ENCODE measurements at regions not wholly inside any gene's neighbourhood (a gene's known extent, or its start where the extent isn't known, plus 50 kb on each side); places are given as distances from the start of the nearest gene placed in this dataset.

- Histone ChIP-seq H3K4me1 (ENCODE audit: control insufficient read depth, insufficient read depth, low read length) (no peaks in the 10 kb centered on the region), H3K27ac (ENCODE audit: extremely low read depth, low read depth, low read length) (no peak overlapping the region), H3K36me3 (ENCODE audit: control insufficient read depth in 2 of 2, insufficient read depth in 1 of 2, low read length in 2 of 2) (no peaks in the 10 kb centered on the region), H3K4me3 (ENCODE audit: low read depth, low read length) (no peak overlapping the region), H3K9me3 (ENCODE audit: control insufficient read depth, insufficient read depth, low read depth, low read length) (no peaks in the 10 kb centered on the region)
- TF ChIP-seq ZNF23 (tag by site-specific recombination; IDR thresholded peaks at IDR 0.05; ENCODE audit: borderline replicate concordance) (no peak), ZNF529 (tag by site-specific recombination; IDR thresholded peaks at IDR 0.05; ENCODE audit: insufficient replicate concordance) (no peak), ZNF366 (tag by site-specific recombination; conservative IDR thresholded peaks at IDR 0.05) (peak; percentile 97), ZBTB44 (tag by site-specific recombination; IDR thresholded peaks at IDR 0.05) (no peak), ZNF580 (tag by site-specific recombination; IDR thresholded peaks at IDR 0.05) (no peak), SP7 (tag by site-specific recombination; IDR thresholded peaks at IDR 0.05) (no peak), SCRT2 (tag by site-specific recombination; IDR thresholded peaks at IDR 0.05) (no peak), ZBTB17 (tag by site-specific recombination; IDR thresholded peaks at IDR 0.05) (peak; percentile 92), PATZ1 (tag by site-specific recombination; IDR thresholded peaks at IDR 0.05) (no peak), ZNF624 (tag by site-specific recombination; IDR thresholded peaks at IDR 0.05) (no peak)
- ChIA-PET POLR2A (no interaction called here), CTCF (no interaction called here)
These were observed 623.2 kb upstream of the B3GAT1 start for GRCh38 chr11:135035282-135035681.

GRCh38 chr11:135033540-135033939 lies 621.5 kb upstream of the B3GAT1 start:
- Histone ChIP-seq H3K36me3 (ENCODE audit: control insufficient read depth in 2 of 2, insufficient read depth in 1 of 2, low read length in 2 of 2) (no peaks in the 10 kb centered on the region), H3K27ac (ENCODE audit: extremely low read depth, low read depth, low read length) (no peak overlapping the region), H3K4me1 (ENCODE audit: control insufficient read depth, insufficient read depth, low read length) (no peaks in the 10 kb centered on the region), H3K9me3 (ENCODE audit: control insufficient read depth, insufficient read depth, low read depth, low read length) (no peaks in the 10 kb centered on the region), H3K4me3 (ENCODE audit: low read depth, low read length) (no peak overlapping the region)
- ChIA-PET POLR2A (no interaction called here), CTCF (no interaction called here)
- TF ChIP-seq ZNF157 (tag by site-specific recombination; IDR thresholded peaks at IDR 0.05), result no peak
- TF ChIP-seq ZNF610 (tag by site-specific recombination; IDR thresholded peaks at IDR 0.05; ENCODE audit: borderline replicate concordance), result no peak
- no peak for TF ChIP-seq GLI2 (tag by site-specific recombination; IDR thresholded peaks at IDR 0.05; ENCODE audit: borderline replicate concordance, low read depth)
- no peak for TF ChIP-seq ZNF837 (tag by site-specific recombination; IDR thresholded peaks at IDR 0.05)
- TF ChIP-seq MZF1 (tag by site-specific recombination; IDR thresholded peaks at IDR 0.05; ENCODE audit: borderline replicate concordance), result no peak
- no peak for TF ChIP-seq ZNF169 (tag by site-specific recombination; IDR thresholded peaks at IDR 0.05)
- no peak for TF ChIP-seq REPIN1 (tag by site-specific recombination; IDR thresholded peaks at IDR 0.05; ENCODE audit: low read depth)
- TF ChIP-seq ZNF354C (tag by site-specific recombination; IDR thresholded peaks at IDR 0.05; ENCODE audit: borderline replicate concordance, low read depth), result no peak
- no peak for TF ChIP-seq ZNF677 (tag by site-specific recombination; IDR thresholded peaks at IDR 0.05)
- no peak for TF ChIP-seq ZNF280D (tag by site-specific recombination; IDR thresholded peaks at IDR 0.05)
- peak; percentile 44 for TF ChIP-seq ZNF654 (tag by site-specific recombination; IDR thresholded peaks at IDR 0.05; ENCODE audit: low read depth)
- TF ChIP-seq ZNF221 (tag by site-specific recombination; IDR thresholded peaks at IDR 0.05; ENCODE audit: borderline replicate concordance), result no peak
- no peak for TF ChIP-seq ZNF514 (tag by site-specific recombination; IDR thresholded peaks at IDR 0.05)
- TF ChIP-seq HIC1 (tag by site-specific recombination; IDR thresholded peaks at IDR 0.05), result no peak
- TF ChIP-seq ZNF426 (tag by site-specific recombination; IDR thresholded peaks at IDR 0.05), result no peak
- no peak for TF ChIP-seq ZFHX2 (tag by site-specific recombination; conservative IDR thresholded peaks at IDR 0.05)
- no peak for TF ChIP-seq ZNF626 (tag by site-specific recombination; IDR thresholded peaks at IDR 0.05)
- TF ChIP-seq ZNF239 (tag by site-specific recombination; IDR thresholded peaks at IDR 0.05), result no peak

Data from HEK293 (cell line).